Activated T-cell treated with anti-CD3 and anti-CD28 coated beads, Interleukin-2, amount 50 U/mL, for 24 hours (primary cell): ENCODE measurements at regions not wholly inside any gene's neighbourhood (a gene's known extent, or its start where the extent isn't known, plus 50 kb on each side); places are given as distances from the start of the nearest gene placed in this dataset.

Experiments used
- DNase-seq: peaks from one replicate; pipeline ENCODE4 v3.0.0-alpha.2; 2020
- H3K27ac Mint-ChIP-seq: 2 replicates; pipeline ENCODE4 v1.8.0; 2020; ENCODE audit warnings: mild to moderate bottlenecking, mixed read lengths
- H3K27me3 Mint-ChIP-seq: 2 replicates; pipeline ENCODE4 v1.8.0; 2020; ENCODE audit warnings: mixed read lengths
- H3K36me3 Mint-ChIP-seq: 2 replicates; pipeline ENCODE4 v1.8.0; 2020; ENCODE audit warnings: low read depth, mixed read lengths
- H3K4me1 Mint-ChIP-seq: 2 replicates; pipeline ENCODE4 v1.8.0; 2020; ENCODE audit warnings: low read depth, mixed read lengths
- H3K4me3 Mint-ChIP-seq: 2 replicates; pipeline ENCODE4 v1.8.0; 2020; ENCODE audit warnings: mild to moderate bottlenecking, moderate library complexity, mixed read lengths
- H3K9me3 Mint-ChIP-seq: 2 replicates; pipeline ENCODE4 v1.8.0; 2020; ENCODE audit warnings: mixed read lengths

GRCh38 chr5:125847561-125847960 is 575.6 kb upstream of the GRAMD2B start:
- Mint-ChIP-seq H3K27me3 (no peaks in the 10 kb centered on the region), H3K27ac (no peak overlapping the region), H3K9me3 (peaks cover 24% of the 10 kb centered on the region), H3K36me3 (no peaks in the 10 kb centered on the region), H3K4me1 (no peaks in the 10 kb centered on the region), H3K4me3 (no peak overlapping the region)
- DNase-seq: no peak

- no peak overlapping the region for H3K4me3 Mint-ChIP-seq
- no peak for DNase-seq
- H3K27me3 Mint-ChIP-seq: no peaks in the 10 kb centered on the region
- H3K9me3 Mint-ChIP-seq: peaks cover 17% of the 10 kb centered on the region
- H3K4me1 Mint-ChIP-seq: no peaks in the 10 kb centered on the region
- no peaks in the 10 kb centered on the region for H3K36me3 Mint-ChIP-seq
- H3K27ac Mint-ChIP-seq: no peak overlapping the region
Measured at GRCh38 chr5:125848751-125849150, 574.5 kb upstream of the GRAMD2B start.

GRCh38 chr5:125856949-125857348 is 566.3 kb upstream of the GRAMD2B start:
- DNase-seq: no peak
- Mint-ChIP-seq H3K9me3 (peaks cover 13% of the 10 kb centered on the region), H3K36me3 (no peaks in the 10 kb centered on the region), H3K4me3 (no peak overlapping the region), H3K27ac (no peak overlapping the region), H3K27me3 (no peaks in the 10 kb centered on the region), H3K4me1 (no peaks in the 10 kb centered on the region)

- no peak overlapping the region for H3K4me3 Mint-ChIP-seq
- no peaks in the 10 kb centered on the region for H3K36me3 Mint-ChIP-seq
- H3K27me3 Mint-ChIP-seq: no peaks in the 10 kb centered on the region
- H3K4me1 Mint-ChIP-seq: no peaks in the 10 kb centered on the region
- H3K9me3 Mint-ChIP-seq: peaks cover 8% of the 10 kb centered on the region
- DNase-seq: no peak
- no peak overlapping the region for H3K27ac Mint-ChIP-seq
Measured at GRCh38 chr5:125863579-125863978, 559.6 kb upstream of the GRAMD2B start.

GRCh38 chr5:125865166-125865815 is 557.9 kb upstream of the GRAMD2B start:
- peaks cover 8% of the 10 kb centered on the region for H3K9me3 Mint-ChIP-seq
- no peaks in the 10 kb centered on the region for H3K36me3 Mint-ChIP-seq
- H3K27me3 Mint-ChIP-seq: no peaks in the 10 kb centered on the region
- DNase-seq: no peak
- no peaks in the 10 kb centered on the region for H3K4me1 Mint-ChIP-seq
- H3K4me3 Mint-ChIP-seq: no peak overlapping the region
- H3K27ac Mint-ChIP-seq: no peak overlapping the region

- H3K27me3 Mint-ChIP-seq: no peaks in the 10 kb centered on the region
- H3K27ac Mint-ChIP-seq: no peak overlapping the region
- no peaks in the 10 kb centered on the region for H3K4me1 Mint-ChIP-seq
- no peaks in the 10 kb centered on the region for H3K36me3 Mint-ChIP-seq
- H3K9me3 Mint-ChIP-seq: peaks cover 5% of the 10 kb centered on the region
- H3K4me3 Mint-ChIP-seq: no peak overlapping the region
- DNase-seq: no peak
Measured at GRCh38 chr5:125868036-125868435, 555.2 kb upstream of the GRAMD2B start.

- Mint-ChIP-seq H3K4me1 (no peaks in the 10 kb centered on the region), H3K9me3 (peaks cover 7% of the 10 kb centered on the region), H3K36me3 (no peaks in the 10 kb centered on the region), H3K4me3 (no peak overlapping the region), H3K27me3 (no peaks in the 10 kb centered on the region), H3K27ac (no peak overlapping the region)
- DNase-seq: no peak
Measured at GRCh38 chr5:125870256-125870655, 553.0 kb upstream of the GRAMD2B start.

GRCh38 chr5:125874057-125874456 is 549.2 kb upstream of the GRAMD2B start:
- Mint-ChIP-seq H3K4me1 (no peaks in the 10 kb centered on the region), H3K36me3 (no peaks in the 10 kb centered on the region), H3K27ac (no peak overlapping the region), H3K27me3 (no peaks in the 10 kb centered on the region), H3K4me3 (no peak overlapping the region), H3K9me3 (peaks cover 7% of the 10 kb centered on the region)
- no peak for DNase-seq

- no peaks in the 10 kb centered on the region for H3K36me3 Mint-ChIP-seq
- no peak for DNase-seq
- H3K27me3 Mint-ChIP-seq: no peaks in the 10 kb centered on the region
- no peaks in the 10 kb centered on the region for H3K4me1 Mint-ChIP-seq
- no peak overlapping the region for H3K27ac Mint-ChIP-seq
- peaks cover 11% of the 10 kb centered on the region for H3K9me3 Mint-ChIP-seq
- no peak overlapping the region for H3K4me3 Mint-ChIP-seq
Measured at GRCh38 chr5:125874717-125875116, 548.5 kb upstream of the GRAMD2B start.

- H3K27ac Mint-ChIP-seq: no peak overlapping the region
- DNase-seq: no peak
- no peak overlapping the region for H3K4me3 Mint-ChIP-seq
- no peaks in the 10 kb centered on the region for H3K36me3 Mint-ChIP-seq
- no peaks in the 10 kb centered on the region for H3K27me3 Mint-ChIP-seq
- no peaks in the 10 kb centered on the region for H3K4me1 Mint-ChIP-seq
- H3K9me3 Mint-ChIP-seq: peaks cover 13% of the 10 kb centered on the region
Measured at GRCh38 chr5:125877248-125877647, 546.0 kb upstream of the GRAMD2B start.

GRCh38 chr5:125882061-125882460 is 541.1 kb upstream of the GRAMD2B start:
- Mint-ChIP-seq H3K27ac (no peak overlapping the region), H3K4me1 (no peaks in the 10 kb centered on the region), H3K9me3 (peaks cover 9% of the 10 kb centered on the region), H3K27me3 (no peaks in the 10 kb centered on the region), H3K4me3 (no peak overlapping the region), H3K36me3 (no peaks in the 10 kb centered on the region)
- DNase-seq: no peak

GRCh38 chr5:125883223-125883622 is 540.0 kb upstream of the GRAMD2B start:
- peaks cover 9% of the 10 kb centered on the region for H3K9me3 Mint-ChIP-seq
- no peak overlapping the region for H3K4me3 Mint-ChIP-seq
- no peaks in the 10 kb centered on the region for H3K4me1 Mint-ChIP-seq
- H3K27me3 Mint-ChIP-seq: no peaks in the 10 kb centered on the region
- no peak for DNase-seq
- H3K27ac Mint-ChIP-seq: no peak overlapping the region
- H3K36me3 Mint-ChIP-seq: no peaks in the 10 kb centered on the region

- Mint-ChIP-seq H3K27me3 (no peaks in the 10 kb centered on the region), H3K9me3 (peaks cover 9% of the 10 kb centered on the region), H3K27ac (no peak overlapping the region), H3K4me3 (no peak overlapping the region), H3K36me3 (no peaks in the 10 kb centered on the region), H3K4me1 (no peaks in the 10 kb centered on the region)
- DNase-seq: no peak
Measured at GRCh38 chr5:125888358-125888757, 534.9 kb upstream of the GRAMD2B start.

GRCh38 chr5:125890511-125890931 is 532.7 kb upstream of the GRAMD2B start:
- H3K36me3 Mint-ChIP-seq: no peaks in the 10 kb centered on the region
- DNase-seq: no peak
- no peaks in the 10 kb centered on the region for H3K27me3 Mint-ChIP-seq
- peaks cover 14% of the 10 kb centered on the region for H3K9me3 Mint-ChIP-seq
- no peak overlapping the region for H3K4me3 Mint-ChIP-seq
- H3K4me1 Mint-ChIP-seq: no peaks in the 10 kb centered on the region
- no peak overlapping the region for H3K27ac Mint-ChIP-seq

- Mint-ChIP-seq H3K27ac (no peak overlapping the region), H3K4me1 (no peaks in the 10 kb centered on the region), H3K9me3 (peaks cover 14% of the 10 kb centered on the region), H3K4me3 (no peak overlapping the region), H3K36me3 (no peaks in the 10 kb centered on the region), H3K27me3 (no peaks in the 10 kb centered on the region)
- DNase-seq: no peak
Measured at GRCh38 chr5:125891061-125891725, 532.0 kb upstream of the GRAMD2B start.
